DND-41 (cell line): ENCODE measurements at regions not wholly inside any gene's neighbourhood (a gene's known extent, or its start where the extent isn't known, plus 50 kb on each side); places are given as distances from the start of the nearest gene placed in this dataset.

ENCODE experiments used
- CTCF ChIP-seq: IDR thresholded peaks from 2 replicates; pipeline ENCODE4 v1.5.1; 2012; ENCODE audit warnings: borderline replicate concordance, low read length, moderate library complexity, mild to moderate bottlenecking; ENCODE audit not compliant: poor library complexity, severe bottlenecking; ENCODE audit errors: extremely low read depth
- EZH2 ChIP-seq: IDR thresholded peaks from 3 replicates; pipeline ENCODE4 v1.6.1; 2012; ENCODE audit warnings: borderline replicate concordance, low read depth, mild to moderate bottlenecking, moderate library complexity, low read length, inconsistent platforms; ENCODE audit not compliant: severe bottlenecking

GRCh38 chr12:24139035-24139434 lies 189.6 kb upstream of the SOX5 start:
- TF ChIP-seq CTCF (no peak), EZH2 (no peak)
